Prostate gland (tissue), 2 donors: ENCODE measurements at regions not wholly inside any gene's neighbourhood (a gene's known extent, or its start where the extent isn't known, plus 50 kb on each side); places are given as distances from the start of the nearest gene placed in this dataset.
A peak's percentile ranks its signal among the peaks of the same experiment; 100 is the strongest.
"Not testable (repeated sequence)": the region's sequence is repeated elsewhere in the genome, so short reads cannot be mapped to it uniquely, and the experiment has no call there.

Source experiments
- DNase-seq: peaks from one replicate; pipeline ENCODE4 v3.0.0-alpha.2; 2019; ENCODE audit warnings: low spot score
- H3K27ac ChIP-seq, 2 donors: fragments of 200-600 bp; sonication (generic); 2 replicates each; pipeline ENCODE4 v1.5.1; 2017 to 2019
- H3K27me3 ChIP-seq: fragments of 200-600 bp; sonication (generic); replicated peaks from 2 replicates; pipeline ENCODE4 v1.5.1; 2019; ENCODE audit not compliant: insufficient read depth
- H3K36me3 ChIP-seq, 2 donors: fragments of 200-600 bp; sonication (generic); 1 replicate in 1 of 2; 2 replicates in 1 of 2; pipeline versions ENCODE4 v1.5.1 to v1.8.1; 2017 to 2019
- H3K4me1 ChIP-seq: fragments of 200-600 bp; sonication (generic); replicated peaks from 2 replicates; pipeline ENCODE4 v1.5.1; 2019
- H3K4me3 ChIP-seq, 2 donors: fragments of 200-600 bp; sonication (generic); 2 replicates each; pipeline ENCODE4 v1.5.1; 2017 to 2019
- H3K9me3 ChIP-seq: fragments of 200-600 bp; sonication (generic); 2 replicates; pipeline ENCODE4 v1.5.1; 2017
- POLR2A ChIP-seq: fragments of 450-650 bp; IDR thresholded peaks from one replicate; pipeline ENCODE4 v1.6.1; 2016; ENCODE audit warnings: antibody characterized with exemption, mild to moderate bottlenecking
- POLR2AphosphoS5 ChIP-seq: sonication (generic); formaldehyde crosslinking; IDR thresholded peaks from one replicate; pipeline ENCODE4 v1.6.1; 2017; ENCODE audit warnings: antibody characterized with exemption
- WGBS: methylation state at CpG from one replicate; pipeline ENCODE4 v1.1.5; 2018; 5-methylcytosine and 5-hydroxymethylcytosine counted together
- intact Hi-C: fragments of 100-400 bp; cut with DNase I; formaldehyde crosslinking; loops from one replicate; pipeline ENCODE4 v1.14.2; 2022
- TF ChIP-seq, protein P1 (sequence below), 4 experiments: fragments of 200-600 bp in 2 of 4; fragments of 450-650 bp in 2 of 4; sonication (generic) in 2 of 4; IDR thresholded peaks; 1 replicate in 3 of 4; 2 replicates in 1 of 4; pipeline ENCODE4 v1.5.1; 2016 to 2019; ENCODE audit warnings: antibody characterized with exemption in 4 of 4, mild to moderate bottlenecking in 2 of 4, moderate library complexity in 2 of 4

DNA sequence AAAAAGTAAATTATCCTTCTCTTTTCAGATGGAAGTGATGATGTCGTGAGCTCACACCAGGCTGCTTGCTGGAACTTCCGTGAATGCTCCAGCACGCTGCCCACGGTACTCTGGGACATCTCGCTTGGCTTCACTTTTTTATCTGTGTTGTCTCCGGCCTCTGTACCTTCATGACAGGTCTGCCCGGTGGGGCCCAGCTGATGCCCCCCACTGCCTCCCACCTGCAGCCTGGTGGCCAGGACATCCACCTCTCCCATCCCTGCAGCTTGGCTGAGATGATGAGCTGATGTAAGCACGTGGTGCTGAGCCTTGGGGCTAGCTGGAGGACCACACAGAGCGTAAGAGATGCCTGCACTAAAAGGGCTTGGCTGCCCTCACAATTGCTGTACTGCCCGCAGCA lies 59.0 kb upstream of the HELT start:
- no peaks in the 10 kb centered on the region for H3K4me1 ChIP-seq
- no peaks in the 10 kb centered on the region for H3K27me3 ChIP-seq
- no peak for DNase-seq
- no peaks in the 10 kb centered on the region for H3K9me3 ChIP-seq
- H3K4me3 ChIP-seq = no peak overlapping the region
- TF ChIP-seq POLR2A (no peak), POLR2AphosphoS5 (no peak)
- TF ChIP-seq, protein P1, sequence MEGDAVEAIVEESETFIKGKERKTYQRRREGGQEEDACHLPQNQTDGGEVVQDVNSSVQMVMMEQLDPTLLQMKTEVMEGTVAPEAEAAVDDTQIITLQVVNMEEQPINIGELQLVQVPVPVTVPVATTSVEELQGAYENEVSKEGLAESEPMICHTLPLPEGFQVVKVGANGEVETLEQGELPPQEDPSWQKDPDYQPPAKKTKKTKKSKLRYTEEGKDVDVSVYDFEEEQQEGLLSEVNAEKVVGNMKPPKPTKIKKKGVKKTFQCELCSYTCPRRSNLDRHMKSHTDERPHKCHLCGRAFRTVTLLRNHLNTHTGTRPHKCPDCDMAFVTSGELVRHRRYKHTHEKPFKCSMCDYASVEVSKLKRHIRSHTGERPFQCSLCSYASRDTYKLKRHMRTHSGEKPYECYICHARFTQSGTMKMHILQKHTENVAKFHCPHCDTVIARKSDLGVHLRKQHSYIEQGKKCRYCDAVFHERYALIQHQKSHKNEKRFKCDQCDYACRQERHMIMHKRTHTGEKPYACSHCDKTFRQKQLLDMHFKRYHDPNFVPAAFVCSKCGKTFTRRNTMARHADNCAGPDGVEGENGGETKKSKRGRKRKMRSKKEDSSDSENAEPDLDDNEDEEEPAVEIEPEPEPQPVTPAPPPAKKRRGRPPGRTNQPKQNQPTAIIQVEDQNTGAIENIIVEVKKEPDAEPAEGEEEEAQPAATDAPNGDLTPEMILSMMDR (IDR thresholded peaks at IDR 0.05) = no peak
- 95% methylated on average over 10 of the region's 10 CpGs for WGBS
- H3K36me3 ChIP-seq = no peaks in the 10 kb centered on the region
- intact Hi-C loops = no loop called here
- no peak overlapping the region for H3K27ac ChIP-seq

DNA sequence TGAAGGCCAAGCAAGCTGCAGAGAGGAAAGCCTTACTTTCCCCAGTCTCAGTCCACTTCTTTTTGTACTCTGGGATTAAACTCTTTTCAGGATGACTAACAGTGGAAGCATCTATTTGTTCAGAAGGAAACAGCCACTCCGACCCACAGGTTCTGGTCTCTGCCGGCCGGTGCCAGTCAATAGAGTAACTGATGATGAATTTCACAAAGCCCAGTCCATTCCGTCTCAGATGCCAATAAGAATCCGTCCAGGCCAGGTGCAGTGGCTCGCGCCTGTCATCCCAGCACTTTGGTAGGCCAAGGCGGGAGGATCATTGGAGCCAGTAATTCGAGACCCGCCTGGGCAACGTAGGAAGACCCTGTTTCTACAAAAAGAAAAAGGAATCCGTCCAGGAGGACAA lies 58.5 kb upstream of the HELT start:
- H3K4me1 ChIP-seq = no peaks in the 10 kb centered on the region
- H3K4me3 ChIP-seq = no peak overlapping the region
- H3K9me3 ChIP-seq = no peaks in the 10 kb centered on the region
- TF ChIP-seq POLR2A (no peak), POLR2AphosphoS5 (no peak)
- TF ChIP-seq, protein P1 (IDR thresholded peaks at IDR 0.05) = no peak
- 91% methylated on average over 12 of the region's 12 CpGs for WGBS
- H3K36me3 ChIP-seq = no peaks in the 10 kb centered on the region
- no peak for DNase-seq
- no peak overlapping the region for H3K27ac ChIP-seq
- intact Hi-C loops = no loop called here
- no peaks in the 10 kb centered on the region for H3K27me3 ChIP-seq

DNA sequence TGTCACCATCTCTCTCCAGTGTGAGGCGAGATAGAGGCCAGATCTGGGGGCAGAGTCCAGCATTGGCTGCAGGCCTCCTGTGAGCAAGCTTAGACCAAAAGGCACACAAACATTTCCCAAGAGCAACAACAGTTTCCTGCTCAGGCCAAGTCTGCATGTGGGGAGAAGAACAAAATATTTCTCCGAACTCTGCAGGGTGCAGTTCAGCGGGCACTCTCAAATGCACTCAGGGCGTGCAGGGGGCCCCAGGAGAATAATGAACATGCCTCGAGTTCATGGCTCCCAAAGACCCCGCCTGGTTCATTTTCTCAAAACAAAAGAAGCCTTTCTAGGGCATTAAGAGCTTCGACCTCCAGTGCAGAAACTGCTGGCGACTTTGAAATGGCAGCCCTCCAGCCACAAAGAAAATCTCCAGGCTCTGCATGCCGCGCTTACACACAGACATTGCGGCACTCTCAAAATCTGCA lies 57.8 kb upstream of the HELT start:
- intact Hi-C loops = no loop called here
- Histone ChIP-seq H3K4me3 (no peak overlapping the region), H3K27ac (no peak overlapping the region), H3K27me3 (no peaks in the 10 kb centered on the region), H3K4me1 (no peaks in the 10 kb centered on the region), H3K36me3 (no peaks in the 10 kb centered on the region), H3K9me3 (no peaks in the 10 kb centered on the region)
- TF ChIP-seq POLR2AphosphoS5 (no peak), POLR2A (no peak)
- TF ChIP-seq, protein P1 (IDR thresholded peaks at IDR 0.05) = no peak
- peak; percentile 15 for DNase-seq
- WGBS = 62% methylated on average over 11 of the region's 11 CpGs

DNA sequence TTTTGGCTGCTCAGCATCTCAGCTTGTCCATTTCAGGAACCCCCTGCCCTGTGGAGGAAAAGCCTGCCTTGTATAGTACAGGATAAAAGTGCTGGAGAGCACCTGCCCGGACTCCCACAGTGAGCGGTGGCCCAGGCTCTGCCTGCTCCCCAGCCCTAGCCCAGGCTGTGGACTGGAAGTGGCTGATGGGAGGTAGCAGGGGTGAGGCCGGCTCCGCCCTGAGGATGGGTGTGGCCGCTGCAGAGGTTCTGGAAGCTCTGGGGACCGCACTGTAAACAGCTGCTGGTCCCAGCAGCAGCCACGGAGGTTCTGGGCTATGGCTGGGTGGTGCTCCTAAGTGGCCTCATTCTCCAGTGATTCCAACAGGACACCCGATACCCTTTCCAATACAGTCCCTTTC lies 56.6 kb upstream of the HELT start:
- TF ChIP-seq, protein P1 (IDR thresholded peaks at IDR 0.05) = no peak
- TF ChIP-seq POLR2A (no peak), POLR2AphosphoS5 (no peak)
- Histone ChIP-seq H3K4me3 (no peak overlapping the region), H3K36me3 (no peaks in the 10 kb centered on the region), H3K9me3 (no peaks in the 10 kb centered on the region), H3K4me1 (no peaks in the 10 kb centered on the region), H3K27me3 (no peaks in the 10 kb centered on the region), H3K27ac (no peak overlapping the region)
- 94% methylated on average over 8 of the region's 8 CpGs for WGBS
- DNase-seq = no peak
- intact Hi-C loops = no loop called here

DNA sequence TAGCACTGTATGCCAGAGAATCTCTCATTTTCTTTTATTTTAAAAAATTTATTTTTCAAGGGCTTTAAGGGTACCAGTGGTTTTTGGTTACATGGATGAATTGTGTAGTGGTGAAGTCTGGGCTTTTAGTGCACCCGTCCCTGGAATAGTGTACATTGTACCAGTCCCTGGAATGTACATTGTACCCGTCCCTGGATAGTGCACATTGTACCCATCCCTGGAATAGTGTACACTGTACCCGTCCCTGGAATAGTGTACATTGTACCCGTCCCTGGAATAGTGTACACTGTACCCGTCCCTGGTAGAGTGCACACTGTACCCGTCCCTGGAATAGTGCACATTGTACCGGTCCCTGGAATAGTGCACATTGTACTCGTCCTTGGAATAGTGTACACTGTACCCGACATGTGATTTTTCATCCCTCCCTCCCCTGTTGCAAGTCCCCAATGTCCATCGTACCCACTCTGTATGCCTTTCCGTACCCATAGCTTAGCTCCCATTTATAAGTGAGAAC lies 56.1 kb upstream of the HELT start:
- Histone ChIP-seq H3K4me3 (no peak overlapping the region), H3K36me3 (no peaks in the 10 kb centered on the region), H3K9me3 (no peaks in the 10 kb centered on the region), H3K4me1 (no peaks in the 10 kb centered on the region), H3K27ac (no peak overlapping the region), H3K27me3 (no peaks in the 10 kb centered on the region)
- intact Hi-C loops = no loop called here
- TF ChIP-seq POLR2AphosphoS5 (no peak), POLR2A (no peak)
- TF ChIP-seq, protein P1 (IDR thresholded peaks at IDR 0.05) = no peak
- DNase-seq = no peak
- 92% methylated on average over 11 of the region's 11 CpGs for WGBS

DNA sequence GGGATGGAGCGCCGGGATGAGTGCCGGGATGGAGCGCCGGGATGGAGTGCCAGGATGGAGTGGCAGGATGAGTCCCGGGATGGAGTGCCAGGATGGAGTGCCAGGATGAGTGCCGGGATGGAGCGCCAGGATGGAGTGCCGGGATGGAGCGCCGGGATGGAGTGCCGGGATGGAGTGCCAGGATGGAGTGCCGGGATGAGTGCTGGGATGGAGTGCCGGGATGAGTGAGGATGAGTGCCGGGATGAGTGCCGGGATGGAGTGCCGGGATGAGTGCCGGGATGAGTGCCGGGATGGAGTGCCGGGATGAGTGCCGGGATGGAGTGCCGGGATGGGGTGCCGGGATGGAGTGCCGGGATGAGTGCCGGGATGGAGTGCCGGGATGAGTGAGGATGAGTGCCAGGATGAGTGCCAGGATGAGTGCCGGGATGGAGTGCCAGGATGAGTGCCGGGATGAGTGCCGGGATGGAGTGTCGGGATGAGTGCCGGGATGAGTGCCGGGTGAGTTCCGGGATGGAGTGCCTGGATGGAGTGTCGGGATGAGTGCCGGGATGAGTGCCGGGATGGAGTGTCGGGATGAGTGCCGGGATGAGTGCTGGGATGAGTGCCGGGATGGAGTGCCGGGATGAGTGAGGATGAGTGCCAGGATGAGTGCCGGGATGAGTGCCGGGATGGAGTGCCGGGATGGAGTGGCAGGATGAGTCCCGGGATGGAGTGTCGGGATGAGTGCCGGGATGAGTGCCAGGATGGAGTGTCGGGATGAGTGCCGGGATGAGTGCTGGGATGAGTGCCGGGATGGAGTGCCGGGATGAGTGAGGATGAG lies 52.9 kb upstream of the HELT start:
- H3K9me3 ChIP-seq, H3K36me3 ChIP-seq, DNase-seq, H3K27ac ChIP-seq, H3K4me3 ChIP-seq, intact Hi-C loops, H3K4me1 ChIP-seq, H3K27me3 ChIP-seq: not testable (repeated sequence)
- WGBS = 89% methylated on average over 50 of the region's 50 CpGs

DNA sequence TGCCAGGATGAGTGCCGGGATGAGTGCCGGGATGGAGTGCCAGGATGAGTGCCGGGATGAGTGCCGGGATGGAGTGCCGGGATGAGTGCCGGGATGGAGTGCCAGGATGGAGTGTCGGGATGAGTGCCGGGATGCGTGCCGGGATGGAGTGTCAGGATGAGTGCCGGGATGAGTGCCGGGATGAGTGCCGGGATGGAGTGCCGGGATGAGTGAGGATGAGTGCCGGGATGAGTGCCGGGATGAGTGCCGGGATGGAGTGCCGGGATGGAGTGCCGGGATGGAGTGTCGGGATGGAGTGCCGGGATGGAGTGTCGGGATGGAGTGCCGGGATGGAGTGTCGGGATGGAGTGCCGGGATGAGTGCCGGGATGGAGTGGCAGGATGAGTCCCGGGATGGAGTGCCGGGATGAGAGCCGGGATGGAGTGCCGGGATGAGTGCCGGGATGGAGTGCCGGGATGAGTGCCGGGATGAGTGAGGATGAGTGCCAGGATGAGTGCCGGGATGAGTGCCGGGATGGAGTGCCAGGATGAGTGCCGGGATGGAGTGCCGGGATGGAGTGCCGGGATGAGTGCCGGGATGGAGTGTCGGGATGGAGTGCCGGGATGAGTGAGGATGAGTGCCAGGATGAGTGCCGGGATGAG lies 52.1 kb upstream of the HELT start:
- H3K27me3 ChIP-seq, H3K27ac ChIP-seq, H3K36me3 ChIP-seq, H3K4me3 ChIP-seq, intact Hi-C loops, DNase-seq, H3K4me1 ChIP-seq, H3K9me3 ChIP-seq: not testable (repeated sequence)
- 92% methylated on average over 35 of the region's 42 CpGs for WGBS
